GM20431 (cell line): ENCODE measurements at regions not wholly inside any gene's neighbourhood (a gene's known extent, or its start where the extent isn't known, plus 50 kb on each side); places are given as distances from the start of the nearest gene placed in this dataset.
"Not testable (repeated sequence)": the region's sequence is repeated elsewhere in the genome, so short reads cannot be mapped to it uniquely, and the experiment has no call there.

Source experiments
- in situ Hi-C: fragments of 300-500 bp; cut with MseI, MboI; formaldehyde crosslinking; loops from one replicate; pipeline ENCODE4 v1.15.0; 2020; ENCODE audit warnings: low sequenced_read_pairs; ENCODE audit not compliant: unreplicated experiment

- in situ Hi-C loops, result no loop called here
Measured at GRCh38 chr5:19189176-19189575, 798.8 kb downstream of the CDH18 start.

GRCh38 chr5:19193631-19194030, 794.4 kb downstream of the CDH18 start:
- in situ Hi-C loops, result no loop called here

- in situ Hi-C loops, result no loop called here
Measured at GRCh38 chr5:19196631-19197030, 791.4 kb downstream of the CDH18 start.

- in situ Hi-C loops, result no loop called here
Measured at GRCh38 chr5:19200251-19200650, 787.7 kb downstream of the CDH18 start.

GRCh38 chr5:19208397-19208796, 779.6 kb downstream of the CDH18 start:
- in situ Hi-C loops, result no loop called here

DNA sequence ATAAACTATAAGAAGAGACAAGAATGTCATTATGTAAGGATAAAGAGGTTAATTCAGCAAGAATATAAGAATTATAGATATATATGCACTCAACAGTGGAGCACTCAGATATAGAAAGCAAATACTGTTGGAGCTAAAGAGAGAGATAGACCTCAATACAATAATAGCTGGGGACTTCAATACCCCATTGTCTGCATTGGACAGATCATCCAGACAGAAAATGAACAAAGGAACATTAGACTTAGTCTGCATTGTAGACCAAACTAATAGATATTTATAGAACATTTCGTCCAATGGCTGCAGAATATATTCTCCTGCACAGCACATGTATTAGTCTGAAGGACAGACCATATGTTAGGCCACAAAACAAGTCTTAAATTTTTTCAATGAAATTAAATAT, 777.1 kb downstream of the CDH18 start:
- in situ Hi-C loops, result no loop called here

DNA sequence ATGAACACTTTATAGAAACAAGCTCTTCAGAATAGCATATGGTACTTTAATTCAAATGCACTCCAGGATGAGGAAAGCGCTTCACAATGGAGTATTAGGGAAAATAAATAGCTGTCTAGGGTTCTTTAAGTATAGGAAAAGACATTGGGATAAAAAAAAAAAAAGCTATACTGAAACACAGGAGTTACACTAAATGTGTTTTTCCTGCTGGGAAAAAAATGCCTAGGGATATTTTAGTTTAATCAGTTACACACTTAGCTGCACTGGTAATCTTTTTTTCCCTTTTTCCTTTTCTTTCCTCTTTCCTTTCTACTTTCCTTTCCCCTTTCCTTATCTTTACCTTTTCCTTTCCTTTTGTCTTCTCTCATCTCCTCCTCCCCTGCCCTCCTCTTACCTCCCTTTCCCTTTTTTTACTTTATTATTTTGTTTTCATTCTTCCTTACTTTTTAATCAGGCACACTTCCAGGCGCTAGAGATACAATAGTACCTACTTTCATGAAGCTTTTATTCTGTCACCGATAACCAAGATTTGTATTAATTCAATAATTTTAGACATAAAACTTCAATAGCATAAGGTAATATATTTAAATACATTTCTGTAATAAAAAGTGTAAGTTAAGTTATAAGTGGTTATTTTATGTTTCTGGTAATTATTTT, 758.7 kb downstream of the CDH18 start:
- in situ Hi-C loops, result no loop called here

DNA sequence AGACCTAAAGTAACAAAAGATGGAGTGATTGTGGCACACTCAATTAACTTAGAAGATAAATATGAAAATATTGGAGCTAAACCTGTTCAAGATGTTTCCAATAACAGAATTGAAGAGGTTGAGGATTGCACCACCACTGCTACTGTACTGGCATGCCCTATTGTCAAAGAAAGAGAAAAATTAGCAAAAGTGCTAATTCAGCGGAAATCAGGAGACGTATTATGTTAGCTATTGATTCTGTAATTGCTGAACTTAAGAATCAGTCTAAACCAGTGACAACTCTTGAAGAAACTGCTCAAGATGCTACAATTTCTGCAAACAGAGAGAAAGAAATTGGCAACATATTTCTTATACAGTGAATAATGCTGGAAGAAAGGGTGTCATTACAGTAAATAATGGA, 754.4 kb downstream of the CDH18 start:
- in situ Hi-C loops, result no loop called here

GRCh38 chr5:19235101-19235584, 752.9 kb downstream of the CDH18 start:
- in situ Hi-C loops, result no loop called here

DNA sequence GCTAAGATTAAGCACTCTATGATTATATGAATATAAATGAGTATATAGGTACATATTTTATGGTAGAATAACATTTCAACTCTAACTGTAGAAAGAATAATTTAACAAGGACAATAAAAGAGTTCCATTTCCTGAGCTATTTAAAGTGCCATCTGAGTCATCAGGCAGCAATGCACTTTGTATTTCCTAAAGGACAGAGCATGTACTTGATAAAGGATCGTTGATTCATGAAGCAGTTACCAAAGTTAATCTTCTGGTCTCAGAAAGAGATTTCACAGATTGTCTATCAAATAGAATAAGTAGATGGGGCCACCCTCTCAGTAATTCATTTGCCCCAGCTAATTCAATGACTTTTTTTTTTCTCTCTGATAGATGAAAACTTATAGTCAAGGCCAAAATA, 747.8 kb downstream of the CDH18 start:
- in situ Hi-C loops, result no loop called here

- in situ Hi-C loops, result no loop called here
Measured at GRCh38 chr5:19241690-19242089, 746.3 kb downstream of the CDH18 start.

GRCh38 chr5:19246191-19246590, 741.8 kb downstream of the CDH18 start:
- in situ Hi-C loops, result not testable (repeated sequence)

- in situ Hi-C loops, result no loop called here
Measured at GRCh38 chr5:19247302-19247701, 740.7 kb downstream of the CDH18 start.

GRCh38 chr5:19256036-19256435, 732.0 kb downstream of the CDH18 start:
- in situ Hi-C loops, result no loop called here

DNA sequence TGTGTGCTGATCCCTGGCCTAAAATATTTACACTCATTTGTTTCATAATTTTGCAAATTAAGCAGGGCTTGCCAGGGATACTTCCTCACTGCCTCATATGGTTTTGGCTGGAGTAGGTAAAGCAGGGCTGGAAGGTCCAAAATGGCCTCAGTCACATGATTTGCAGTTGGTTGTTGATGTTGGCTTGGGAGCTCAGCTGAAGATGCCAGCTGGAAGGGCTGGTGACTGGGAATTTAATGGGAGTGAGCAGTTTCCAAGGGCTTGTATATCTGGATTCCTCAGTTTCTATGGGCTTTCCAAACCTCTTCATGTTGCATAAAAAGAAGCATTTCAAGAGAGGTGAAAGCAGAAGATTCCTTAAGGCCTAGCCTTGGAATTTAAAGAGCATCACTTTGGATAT, 729.3 kb downstream of the CDH18 start:
- in situ Hi-C loops, result no loop called here

- in situ Hi-C loops, result no loop called here
Measured at GRCh38 chr5:19261879-19262278, 726.1 kb downstream of the CDH18 start.

- in situ Hi-C loops, result no loop called here
Measured at GRCh38 chr5:19264821-19265220, 723.2 kb downstream of the CDH18 start.

- in situ Hi-C loops, result no loop called here
Measured at GRCh38 chr5:19266791-19267190, 721.2 kb downstream of the CDH18 start.

GRCh38 chr5:19270153-19270552, 717.8 kb downstream of the CDH18 start:
- in situ Hi-C loops, result no loop called here

- in situ Hi-C loops, result no loop called here
Measured at GRCh38 chr5:19274578-19274977, 713.4 kb downstream of the CDH18 start.

- in situ Hi-C loops, result no loop called here
Measured at GRCh38 chr5:19285286-19285685, 702.7 kb downstream of the CDH18 start.

DNA sequence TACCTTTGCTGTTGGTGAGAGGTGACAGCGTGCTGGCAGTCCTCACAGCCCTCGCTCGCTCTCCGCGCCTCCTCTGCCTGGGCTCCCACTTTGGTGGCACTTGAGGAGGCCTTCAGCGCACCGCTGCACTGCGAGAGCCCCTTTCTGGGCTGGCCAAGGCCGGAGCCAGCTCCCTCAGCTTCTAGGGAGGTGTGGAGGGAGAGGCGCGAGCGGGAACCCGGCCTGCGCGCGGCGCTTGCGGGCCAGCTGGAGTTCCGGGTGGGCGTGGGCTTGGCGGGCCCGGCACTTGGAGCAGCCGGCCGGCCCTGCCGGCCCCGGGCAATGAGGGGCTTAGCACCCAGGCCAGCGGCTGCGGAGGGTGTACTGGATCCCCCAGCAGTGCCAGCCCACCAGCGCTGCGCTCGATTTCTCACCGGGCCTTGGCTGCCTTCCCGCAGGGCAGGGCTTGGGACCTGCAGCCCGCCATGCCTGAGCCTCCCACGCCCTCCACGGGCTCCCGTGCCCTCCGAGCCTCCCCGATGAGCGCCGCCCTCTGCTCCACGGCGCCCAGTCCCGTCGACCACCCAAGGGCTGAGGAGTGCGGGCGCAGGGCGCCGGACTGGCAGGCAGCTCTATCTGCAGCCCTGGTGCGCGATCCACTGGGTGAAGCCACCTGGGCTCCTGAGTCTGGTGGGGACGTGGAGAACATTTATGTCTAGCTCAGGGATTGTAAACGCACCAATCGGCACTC, 700.3 kb downstream of the CDH18 start:
- in situ Hi-C loops, result not testable (repeated sequence)
